ENCODE measurements at regions not wholly inside any gene's neighbourhood (a gene's known extent, or its start where the extent isn't known, plus 50 kb on each side); places are given as distances from the start of the nearest gene placed in this dataset.

DNA sequence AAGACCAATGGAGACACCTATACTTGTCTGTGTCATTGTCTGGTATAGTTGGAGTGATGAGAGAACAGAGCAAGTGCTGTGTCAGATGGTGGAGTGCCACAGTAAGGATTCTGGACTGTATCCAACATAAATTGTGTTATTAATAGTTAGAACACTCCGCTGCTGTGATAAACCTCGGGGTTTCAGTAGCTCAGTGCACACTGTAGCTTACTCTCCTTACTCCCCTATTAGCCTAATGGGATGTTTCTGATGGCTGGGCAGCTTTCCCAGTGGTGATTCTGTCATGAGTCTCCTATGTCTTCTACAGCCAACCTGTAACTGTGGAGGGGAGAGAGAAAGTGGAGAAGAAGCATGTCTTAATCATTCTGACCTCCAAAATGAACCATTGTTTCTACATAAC is 127.6 kb upstream of the PTCH1 start:
- H3K4me3 ChIP-seq (ENCODE audit: low read depth, low read length) = no peak overlapping the region
- no peaks in the 10 kb centered on the region for H3K36me3 ChIP-seq (ENCODE audit: control insufficient read depth, insufficient read depth, low read length)
- H3K9me3 ChIP-seq (ENCODE audit: control insufficient read depth, insufficient read depth, low read length) = no peaks in the 10 kb centered on the region
- no peak overlapping the region for H3K27ac ChIP-seq (ENCODE audit: low read depth, low read length)
- no peaks in the 10 kb centered on the region; the same call in 1 of the 2 replicates for H3K27me3 ChIP-seq (ENCODE audit: control insufficient read depth, insufficient read depth, low read length)
- H3K9ac ChIP-seq (ENCODE audit: low read depth, low read length) = no peak overlapping the region
- peaks cover 7% of the 10 kb centered on the region for H3K4me1 ChIP-seq (ENCODE audit: control insufficient read depth, insufficient read depth, low read length)

DNA sequence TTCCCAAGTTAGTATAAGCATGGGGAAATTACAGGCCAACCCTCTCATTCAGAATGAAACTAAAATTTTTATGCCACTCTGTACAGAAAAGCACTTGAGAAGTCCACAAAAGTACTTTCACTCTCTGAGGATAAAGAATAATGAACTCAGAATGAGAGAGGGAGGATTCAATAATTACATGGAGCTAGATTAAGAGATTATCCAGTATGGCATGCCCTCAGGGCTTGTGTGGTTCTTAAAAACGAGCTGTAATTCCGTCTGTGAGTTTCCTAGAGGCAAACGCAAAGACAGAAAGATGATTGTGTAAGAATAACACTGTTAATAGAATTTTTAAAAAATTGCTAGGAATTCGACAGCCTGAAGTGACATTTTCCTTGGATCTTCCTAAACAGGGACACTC is 126.8 kb upstream of the PTCH1 start:
- Histone ChIP-seq H3K36me3 (ENCODE audit: control insufficient read depth, insufficient read depth, low read length) (no peaks in the 10 kb centered on the region), H3K4me1 (ENCODE audit: control insufficient read depth, insufficient read depth, low read length) (peaks cover 6% of the 10 kb centered on the region), H3K27me3 (ENCODE audit: control insufficient read depth, insufficient read depth, low read length) (no peaks in the 10 kb centered on the region; the same call in 1 of the 2 replicates), H3K27ac (ENCODE audit: low read depth, low read length) (no peak overlapping the region), H3K9me3 (ENCODE audit: control insufficient read depth, insufficient read depth, low read length) (no peaks in the 10 kb centered on the region), H3K4me3 (ENCODE audit: low read depth, low read length) (no peak overlapping the region), H3K9ac (ENCODE audit: low read depth, low read length) (no peak overlapping the region)

DNA sequence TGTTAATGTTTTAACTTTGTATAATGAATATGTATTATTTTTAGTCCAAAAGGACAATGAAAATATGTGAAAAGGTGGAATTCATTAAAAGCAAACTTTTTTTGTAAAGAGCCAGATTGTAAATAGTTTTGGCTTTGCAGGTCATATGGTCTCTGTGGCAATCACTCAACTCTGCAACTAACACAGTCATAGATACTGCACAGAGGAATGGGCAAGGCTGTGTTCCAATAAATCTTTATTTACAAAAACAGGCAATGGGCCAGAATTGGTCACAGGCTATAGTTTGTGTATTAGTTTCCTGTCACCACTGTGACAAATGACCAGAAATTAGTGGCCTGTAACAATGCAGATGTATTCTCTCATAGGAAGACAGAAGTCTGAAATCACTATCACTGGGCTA is 125.4 kb upstream of the PTCH1 start:
- Histone ChIP-seq H3K4me1 (ENCODE audit: control insufficient read depth, insufficient read depth, low read length) (no peaks in the 10 kb centered on the region), H3K27me3 (ENCODE audit: control insufficient read depth, insufficient read depth, low read length) (no peaks in the 10 kb centered on the region; the same call in 1 of the 2 replicates), H3K9ac (ENCODE audit: low read depth, low read length) (no peak overlapping the region), H3K4me3 (ENCODE audit: low read depth, low read length) (no peak overlapping the region), H3K27ac (ENCODE audit: low read depth, low read length) (no peak overlapping the region), H3K36me3 (ENCODE audit: control insufficient read depth, insufficient read depth, low read length) (no peaks in the 10 kb centered on the region), H3K9me3 (ENCODE audit: control insufficient read depth, insufficient read depth, low read length) (no peaks in the 10 kb centered on the region)

DNA sequence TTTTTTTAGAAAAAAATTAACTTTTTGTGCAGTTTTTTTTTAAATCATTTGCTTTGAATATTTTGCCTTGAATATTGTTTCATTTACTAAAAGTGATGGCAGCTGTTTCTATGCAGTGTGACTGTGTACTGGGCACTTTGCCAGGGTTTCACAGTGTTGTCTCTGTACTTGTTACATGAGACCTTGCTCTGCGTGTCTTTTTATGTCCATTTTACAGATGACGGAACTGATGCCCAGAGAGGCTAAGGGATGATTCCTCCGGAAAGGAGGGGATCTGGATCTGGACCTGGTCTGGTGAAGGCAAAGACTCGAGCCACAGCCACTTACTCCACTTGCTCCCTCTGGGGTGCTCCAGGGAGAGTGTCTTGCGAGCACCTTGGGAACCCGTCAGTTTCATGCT is 124.8 kb upstream of the PTCH1 start:
- no peak overlapping the region for H3K27ac ChIP-seq (ENCODE audit: low read depth, low read length)
- no peaks in the 10 kb centered on the region for H3K36me3 ChIP-seq (ENCODE audit: control insufficient read depth, insufficient read depth, low read length)
- H3K4me1 ChIP-seq (ENCODE audit: control insufficient read depth, insufficient read depth, low read length) = no peaks in the 10 kb centered on the region
- H3K9ac ChIP-seq (ENCODE audit: low read depth, low read length) = no peak overlapping the region
- no peak overlapping the region for H3K4me3 ChIP-seq (ENCODE audit: low read depth, low read length)
- no peaks in the 10 kb centered on the region; the same call in 1 of the 2 replicates for H3K27me3 ChIP-seq (ENCODE audit: control insufficient read depth, insufficient read depth, low read length)
- no peaks in the 10 kb centered on the region for H3K9me3 ChIP-seq (ENCODE audit: control insufficient read depth, insufficient read depth, low read length)

DNA sequence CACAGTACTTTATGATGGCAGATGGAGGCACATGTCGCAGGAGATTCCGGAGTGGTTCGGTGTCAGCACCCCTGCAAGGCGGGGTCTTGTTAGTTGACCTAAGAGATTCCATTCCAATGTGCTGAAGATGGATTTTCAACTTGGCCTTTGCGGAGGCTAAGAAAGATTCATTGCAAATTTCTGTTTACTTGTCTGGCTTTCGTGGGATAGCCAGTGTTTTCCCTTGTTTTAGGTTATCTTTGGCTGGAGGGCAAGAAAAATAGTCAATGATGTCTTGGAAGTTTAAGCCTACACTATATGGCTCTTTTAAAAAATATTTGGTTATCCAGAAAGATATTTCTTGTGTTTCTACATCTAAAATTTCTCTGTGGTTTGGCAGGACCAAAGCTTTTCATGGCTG is 123.6 kb upstream of the PTCH1 start:
- no peak overlapping the region for H3K4me3 ChIP-seq (ENCODE audit: low read depth, low read length)
- H3K4me1 ChIP-seq (ENCODE audit: control insufficient read depth, insufficient read depth, low read length) = no peaks in the 10 kb centered on the region
- H3K9ac ChIP-seq (ENCODE audit: low read depth, low read length) = no peak overlapping the region
- H3K9me3 ChIP-seq (ENCODE audit: control insufficient read depth, insufficient read depth, low read length) = no peaks in the 10 kb centered on the region
- no peak overlapping the region for H3K27ac ChIP-seq (ENCODE audit: low read depth, low read length)
- H3K36me3 ChIP-seq (ENCODE audit: control insufficient read depth, insufficient read depth, low read length) = no peaks in the 10 kb centered on the region
- no peaks in the 10 kb centered on the region; the same call in 1 of the 2 replicates for H3K27me3 ChIP-seq (ENCODE audit: control insufficient read depth, insufficient read depth, low read length)

DNA sequence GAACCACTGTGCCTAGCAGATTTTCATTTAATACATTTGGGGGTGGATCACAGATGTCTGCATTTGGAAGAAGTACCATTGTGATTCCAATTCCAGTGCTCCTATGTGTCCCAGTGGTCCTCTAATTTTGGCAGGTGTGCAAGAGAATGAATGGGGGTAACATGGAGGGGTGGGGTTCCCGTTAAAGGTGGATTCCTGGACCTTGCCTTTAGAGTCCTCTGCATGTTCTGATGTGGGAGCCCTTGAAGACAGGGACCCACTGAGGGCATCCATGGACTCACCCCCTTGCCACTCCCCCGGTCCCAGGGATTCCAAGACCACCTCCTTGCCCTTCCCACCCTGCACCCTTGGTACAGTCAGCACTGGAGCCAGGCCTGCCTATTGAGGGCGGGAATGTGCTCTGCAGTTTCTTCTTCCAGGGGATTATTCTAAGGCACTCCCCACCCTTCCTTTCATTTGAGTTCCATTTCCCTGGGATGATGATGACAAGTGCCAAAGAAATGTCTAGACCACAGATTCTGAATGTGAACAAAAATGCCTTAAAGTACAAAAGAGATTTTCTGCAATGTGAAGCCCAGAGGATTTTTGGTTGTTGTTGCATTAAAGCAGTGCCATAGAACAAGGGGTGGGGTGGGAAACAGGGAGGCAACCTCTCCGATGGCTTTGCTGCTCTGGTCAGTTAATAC is 119.4 kb upstream of the PTCH1 start:
- no peaks in the 10 kb centered on the region for H3K9me3 ChIP-seq (ENCODE audit: control insufficient read depth, insufficient read depth, low read length)
- no peaks in the 10 kb centered on the region for H3K36me3 ChIP-seq (ENCODE audit: control insufficient read depth, insufficient read depth, low read length)

DNA sequence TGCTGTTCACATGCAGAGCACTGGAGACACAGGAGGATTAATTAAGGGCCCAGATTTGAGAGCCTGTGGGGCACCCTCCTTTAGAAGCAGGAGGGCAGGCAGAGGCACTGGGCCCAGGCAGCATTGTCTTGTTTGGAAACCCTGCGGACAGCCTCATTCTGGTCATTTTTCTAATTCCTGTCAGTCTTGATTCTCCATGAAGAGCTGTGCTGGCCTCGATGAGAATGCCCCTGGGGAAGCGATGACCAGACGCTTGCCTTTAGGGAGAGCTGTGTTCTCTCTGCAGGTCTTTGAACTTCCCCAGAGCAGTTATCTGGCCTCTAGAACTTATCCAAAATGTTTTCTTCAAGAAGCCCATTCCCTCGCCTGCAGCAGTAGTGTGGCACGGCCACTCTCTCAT is 117.8 kb upstream of the PTCH1 start:
- H3K27me3 ChIP-seq (ENCODE audit: control insufficient read depth, insufficient read depth, low read length) = no peaks in the 10 kb centered on the region
- H3K9me3 ChIP-seq (ENCODE audit: control insufficient read depth, insufficient read depth, low read length) = no peaks in the 10 kb centered on the region
- H3K9ac ChIP-seq (ENCODE audit: low read depth, low read length) = no peak overlapping the region
- no peak overlapping the region for H3K27ac ChIP-seq (ENCODE audit: low read depth, low read length)
- H3K4me1 ChIP-seq (ENCODE audit: control insufficient read depth, insufficient read depth, low read length) = no peaks in the 10 kb centered on the region
- H3K36me3 ChIP-seq (ENCODE audit: control insufficient read depth, insufficient read depth, low read length) = no peaks in the 10 kb centered on the region
- no peak overlapping the region for H3K4me3 ChIP-seq (ENCODE audit: low read depth, low read length)

More for the DNA sequence above, 119.4 kb upstream of the PTCH1 start:
- Histone ChIP-seq H3K9ac (ENCODE audit: low read depth, low read length) (no peak overlapping the region), H3K4me1 (ENCODE audit: control insufficient read depth, insufficient read depth, low read length) (no peaks in the 10 kb centered on the region), H3K27ac (ENCODE audit: low read depth, low read length) (no peak overlapping the region), H3K27me3 (ENCODE audit: control insufficient read depth, insufficient read depth, low read length) (no peaks in the 10 kb centered on the region; the same call in 1 of the 2 replicates), H3K4me3 (ENCODE audit: low read depth, low read length) (no peak overlapping the region)

DNA sequence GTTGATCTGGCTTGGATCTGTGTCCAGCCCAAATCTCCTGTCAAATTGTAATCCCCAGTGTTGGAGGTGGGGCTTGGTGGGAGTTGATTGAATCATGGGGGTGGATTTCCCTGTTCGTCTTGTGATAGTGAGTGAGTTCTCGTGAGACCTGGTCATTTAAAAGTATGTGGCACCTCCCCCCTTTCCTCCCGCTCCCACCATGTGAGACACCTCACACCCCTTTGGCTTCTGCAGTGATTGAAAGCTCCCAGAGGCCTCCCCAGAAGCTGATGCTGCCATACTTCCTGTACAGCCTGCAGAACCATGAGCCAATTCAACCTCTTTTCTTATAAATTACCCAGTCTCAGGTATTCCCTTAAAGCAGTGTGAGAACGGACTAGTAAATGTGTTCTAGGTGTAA is 117.3 kb upstream of the PTCH1 start:
- Histone ChIP-seq H3K4me3 (ENCODE audit: low read depth, low read length) (no peak overlapping the region), H3K4me1 (ENCODE audit: control insufficient read depth, insufficient read depth, low read length) (no peaks in the 10 kb centered on the region), H3K36me3 (ENCODE audit: control insufficient read depth, insufficient read depth, low read length) (no peaks in the 10 kb centered on the region), H3K27me3 (ENCODE audit: control insufficient read depth, insufficient read depth, low read length) (no peaks in the 10 kb centered on the region), H3K27ac (ENCODE audit: low read depth, low read length) (no peak overlapping the region), H3K9me3 (ENCODE audit: control insufficient read depth, insufficient read depth, low read length) (no peaks in the 10 kb centered on the region), H3K9ac (ENCODE audit: low read depth, low read length) (no peak overlapping the region)

DNA sequence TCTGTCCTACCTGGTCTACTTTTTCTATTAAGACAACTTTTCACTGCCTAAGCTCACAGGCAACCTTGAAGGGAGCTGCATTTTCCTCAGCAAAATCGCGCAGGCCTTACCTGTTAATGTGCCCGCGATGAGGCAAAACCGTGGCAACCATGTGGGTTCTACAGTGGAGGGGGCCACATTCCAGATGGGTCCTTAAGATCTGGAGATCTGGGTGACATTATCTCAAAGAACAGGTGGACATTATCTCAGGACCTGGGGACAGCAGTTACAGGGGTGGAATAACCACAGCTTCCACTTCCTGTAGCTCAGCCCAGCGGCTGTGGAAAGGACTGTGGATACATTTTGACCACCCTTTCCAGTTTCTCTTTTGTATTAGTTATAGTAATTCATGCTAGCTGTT is 112.8 kb upstream of the PTCH1 start:
- H3K27me3 ChIP-seq (ENCODE audit: control insufficient read depth, insufficient read depth, low read length) = no peaks in the 10 kb centered on the region
- H3K27ac ChIP-seq (ENCODE audit: low read depth, low read length) = no peak overlapping the region
- no peaks in the 10 kb centered on the region for H3K36me3 ChIP-seq (ENCODE audit: control insufficient read depth, insufficient read depth, low read length)
- H3K4me1 ChIP-seq (ENCODE audit: control insufficient read depth, insufficient read depth, low read length) = no peaks in the 10 kb centered on the region
- H3K9ac ChIP-seq (ENCODE audit: low read depth, low read length) = no peak overlapping the region
- H3K9me3 ChIP-seq (ENCODE audit: control insufficient read depth, insufficient read depth, low read length) = no peaks in the 10 kb centered on the region
- no peak overlapping the region for H3K4me3 ChIP-seq (ENCODE audit: low read depth, low read length)

DNA sequence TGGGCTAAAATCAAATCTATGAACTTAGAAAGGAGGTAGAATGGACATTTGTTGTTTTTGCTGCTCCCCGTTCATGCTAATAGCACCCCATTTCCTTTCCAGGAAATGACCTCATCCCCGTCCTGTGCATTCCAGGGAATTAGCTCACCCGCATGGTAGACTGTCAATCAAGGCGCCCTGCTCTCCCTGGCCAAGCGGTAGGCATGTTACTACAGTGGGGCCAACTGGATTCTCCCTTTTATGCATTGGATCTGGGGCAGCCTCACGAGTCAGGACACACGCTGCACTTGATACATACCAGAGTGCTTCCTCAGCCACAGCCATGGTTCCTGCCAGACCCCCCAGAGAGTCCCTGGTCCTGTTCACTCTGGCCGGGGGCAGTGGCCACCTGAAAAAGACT is 111.0 kb upstream of the PTCH1 start:
- H3K4me3 ChIP-seq (ENCODE audit: low read depth, low read length) = no peak overlapping the region
- no peaks in the 10 kb centered on the region for H3K9me3 ChIP-seq (ENCODE audit: control insufficient read depth, insufficient read depth, low read length)
- H3K27me3 ChIP-seq (ENCODE audit: control insufficient read depth, insufficient read depth, low read length) = no peaks in the 10 kb centered on the region
- no peak overlapping the region for H3K27ac ChIP-seq (ENCODE audit: low read depth, low read length)
- no peaks in the 10 kb centered on the region for H3K4me1 ChIP-seq (ENCODE audit: control insufficient read depth, insufficient read depth, low read length)
- H3K9ac ChIP-seq (ENCODE audit: low read depth, low read length) = no peak overlapping the region
- no peaks in the 10 kb centered on the region for H3K36me3 ChIP-seq (ENCODE audit: control insufficient read depth, insufficient read depth, low read length)

DNA sequence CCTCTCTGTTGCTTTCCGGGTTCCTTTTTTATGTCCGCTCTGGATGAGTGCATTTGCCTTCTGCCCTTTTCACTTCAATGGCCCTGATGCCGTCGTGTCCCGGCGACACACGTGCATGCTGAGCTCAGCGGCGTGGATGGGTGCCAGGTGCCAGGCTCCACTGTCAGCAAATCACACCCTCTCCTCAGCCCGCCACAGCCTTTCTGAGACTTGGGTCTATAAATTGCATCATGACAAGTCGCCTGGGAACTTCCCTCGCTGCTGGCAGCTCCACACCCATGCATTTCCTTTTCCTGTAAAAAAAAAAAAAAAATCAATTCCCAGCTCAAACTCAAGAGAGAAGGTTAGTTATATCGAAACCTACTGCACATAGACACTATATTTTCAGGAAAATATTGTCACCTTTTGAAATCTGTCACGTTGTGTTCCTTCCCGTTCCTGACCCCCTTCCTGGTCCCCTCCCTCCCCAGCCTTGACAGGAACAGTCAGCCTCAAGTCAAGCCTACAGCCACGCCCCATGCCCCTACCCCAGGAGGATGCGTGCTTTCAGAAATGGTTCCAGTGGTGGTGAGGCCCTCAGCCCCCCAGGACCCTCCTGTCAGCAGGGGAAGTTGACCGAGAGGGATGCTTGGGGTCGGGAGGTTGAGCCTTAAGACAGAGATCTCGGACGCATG is 110.3 kb upstream of the PTCH1 start:
- Histone ChIP-seq H3K4me1 (ENCODE audit: control insufficient read depth, insufficient read depth, low read length) (no peaks in the 10 kb centered on the region), H3K9ac (ENCODE audit: low read depth, low read length) (no peak overlapping the region), H3K27me3 (ENCODE audit: control insufficient read depth, insufficient read depth, low read length) (no peaks in the 10 kb centered on the region), H3K36me3 (ENCODE audit: control insufficient read depth, insufficient read depth, low read length) (no peaks in the 10 kb centered on the region), H3K9me3 (ENCODE audit: control insufficient read depth, insufficient read depth, low read length) (no peaks in the 10 kb centered on the region), H3K27ac (ENCODE audit: low read depth, low read length) (no peak overlapping the region), H3K4me3 (ENCODE audit: low read depth, low read length) (no peak overlapping the region)

Data from HUES48 (cell line).